GM18502 (cell line): ENCODE measurements at regions not wholly inside any gene's neighbourhood (a gene's known extent, or its start where the extent isn't known, plus 50 kb on each side); places are given as distances from the start of the nearest gene placed in this dataset.

Experiments used
- ATAC-seq: cut with Tn5 transposase; IDR thresholded peaks from one replicate; pipeline ENCODE4 v1.9.1; 2021; ENCODE audit warnings: mild to moderate bottlenecking; ENCODE audit not compliant: unreplicated experiment, poor library complexity

DNA sequence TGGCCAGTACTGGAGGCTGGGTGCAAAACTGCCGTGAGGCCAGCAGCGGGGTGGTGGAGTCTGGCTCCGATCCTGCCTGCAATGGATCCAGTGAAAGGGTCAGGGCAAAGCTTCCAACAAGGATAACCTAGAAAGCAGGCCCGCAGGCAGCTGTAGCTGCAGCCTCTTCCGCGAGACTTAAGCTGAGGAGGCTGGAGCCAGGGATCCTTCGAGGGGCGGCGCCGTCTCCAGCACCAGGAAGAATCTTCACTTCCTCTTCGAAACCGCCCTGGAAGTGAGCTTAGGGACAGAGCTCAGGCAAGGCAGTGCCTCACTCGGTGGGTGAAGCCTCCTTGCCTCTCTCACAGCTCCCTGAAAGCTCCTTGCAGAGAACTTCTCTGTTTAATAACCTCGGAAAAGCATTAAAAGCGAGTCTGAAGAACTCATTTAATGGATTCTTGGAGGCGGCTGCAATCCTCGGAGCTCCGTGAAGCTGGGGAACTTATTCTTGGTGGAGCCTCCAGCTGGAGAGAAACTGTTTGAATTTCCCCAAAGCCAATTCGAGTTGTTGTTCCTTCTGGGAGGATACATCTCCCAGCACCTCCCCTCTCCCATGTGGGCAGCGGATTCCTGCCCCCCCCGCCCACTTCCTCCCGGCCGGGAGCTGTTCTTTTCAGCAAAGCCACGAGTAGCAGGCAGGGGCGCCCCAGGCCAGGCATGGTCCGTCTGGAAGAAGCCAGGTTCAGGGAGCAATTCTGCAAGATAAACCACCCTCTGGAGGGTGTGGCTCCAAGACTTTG is 169.9 kb downstream of the CTTN start:
- ATAC-seq, result no peak

DNA sequence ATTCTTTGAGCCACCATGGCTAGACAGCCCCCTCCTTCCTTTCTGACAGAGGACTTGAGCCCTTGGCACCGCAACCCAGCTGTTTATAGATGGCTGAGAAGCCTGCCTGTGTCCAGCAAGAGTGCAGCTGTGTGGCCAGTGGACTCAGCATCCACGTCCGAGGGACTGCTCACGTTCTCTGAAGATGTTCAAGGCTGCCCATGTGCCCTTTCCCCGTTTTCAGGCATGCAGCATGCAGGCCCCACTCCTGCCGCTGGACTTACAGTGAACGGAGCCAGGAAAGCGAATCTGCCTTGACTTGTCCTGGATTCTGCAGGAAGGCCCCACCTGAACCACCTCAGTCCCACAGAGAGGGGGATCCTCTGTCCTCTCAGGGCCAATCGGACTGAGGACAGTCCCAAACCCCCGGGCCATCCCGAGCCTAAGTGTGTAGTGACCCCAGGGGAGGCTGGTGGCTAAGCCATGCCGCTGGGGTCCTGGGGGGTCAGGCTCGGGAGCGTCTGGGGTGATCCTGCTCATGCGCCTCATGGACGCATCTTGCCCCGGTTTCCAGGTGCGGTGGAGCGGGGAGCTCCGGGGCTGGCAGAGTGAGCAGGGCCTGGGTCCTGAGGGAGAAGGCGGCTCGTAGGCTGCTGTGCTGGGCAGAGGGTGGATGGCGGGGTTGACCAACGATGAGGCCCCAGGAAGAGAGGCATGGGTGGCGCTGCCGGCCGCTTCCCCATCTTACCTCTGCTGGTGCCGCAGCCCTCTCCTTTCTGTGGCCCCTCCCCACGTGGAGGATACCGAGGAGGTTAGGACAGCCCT is 170.7 kb downstream of the CTTN start:
- no peak for ATAC-seq

- ATAC-seq, result no peak
Observed at GRCh38 chr11:70569618-70569890, 171.2 kb downstream of the CTTN start.

DNA sequence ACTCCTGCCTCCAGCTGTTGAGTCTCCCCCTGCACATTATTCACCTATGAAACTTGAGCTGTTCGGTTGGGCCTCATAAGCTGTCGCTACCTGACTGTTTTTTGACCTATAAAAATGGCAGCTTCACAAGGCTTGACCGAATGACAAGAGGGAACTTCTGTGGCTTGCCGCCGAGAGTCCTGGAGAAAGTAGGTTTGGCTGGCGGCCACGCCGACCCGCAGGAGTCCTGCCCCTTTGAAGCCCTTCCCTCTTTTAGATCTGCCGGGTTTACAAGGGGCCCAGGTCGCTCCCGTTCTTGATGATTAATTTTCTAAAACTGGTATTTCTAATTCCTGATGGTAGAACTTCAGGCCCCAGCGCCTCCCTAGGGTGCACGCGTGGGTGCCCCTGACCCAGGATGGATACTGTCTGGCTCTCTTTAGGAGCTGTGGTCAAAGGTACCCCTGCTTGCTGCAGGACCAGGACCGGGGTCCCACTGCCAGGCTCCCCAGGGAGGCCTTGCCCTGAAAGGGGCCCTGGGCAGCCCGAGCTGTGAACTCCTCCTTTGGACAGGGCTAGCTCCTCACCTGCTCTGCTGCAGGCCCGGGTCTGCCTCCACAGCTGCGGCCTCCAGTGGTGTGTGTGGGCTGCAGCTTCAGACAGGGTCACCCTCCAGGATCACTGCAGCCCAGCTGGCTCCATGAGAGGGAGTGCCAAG is 171.8 kb downstream of the CTTN start:
- ATAC-seq, result no peak

DNA sequence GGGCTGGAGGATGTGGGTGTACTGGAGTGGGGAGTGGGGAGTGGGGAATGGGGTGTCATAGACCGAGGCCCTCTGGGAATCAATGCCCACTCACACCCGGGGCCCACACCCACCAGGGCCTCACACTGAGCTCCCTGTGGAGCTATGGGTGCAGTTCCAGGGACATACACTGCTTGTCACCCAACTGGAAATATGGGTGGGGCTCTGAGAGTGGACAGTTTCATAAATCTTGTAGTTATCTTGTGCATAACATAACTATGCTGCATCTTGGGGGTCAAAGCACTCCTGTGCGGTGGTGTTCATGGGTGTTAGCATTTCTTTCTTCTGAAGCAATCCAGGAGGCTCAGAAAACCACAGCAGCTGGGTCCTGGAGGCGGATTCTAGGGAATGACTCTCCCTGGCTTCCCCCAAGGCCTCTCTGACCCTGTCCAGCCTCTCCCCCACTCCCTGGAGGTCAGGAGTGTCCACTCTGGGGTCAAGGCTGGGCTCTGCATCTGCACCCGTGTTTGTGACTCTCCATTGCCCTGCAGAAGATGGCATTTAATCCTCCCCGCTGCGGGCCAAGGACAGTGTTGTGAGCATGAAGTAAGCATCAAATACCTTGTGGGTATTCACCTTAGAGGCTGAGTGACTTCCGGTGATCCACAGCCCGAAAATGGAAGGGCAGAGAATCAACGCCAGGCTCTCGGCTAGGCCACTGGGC is 172.5 kb downstream of the CTTN start:
- ATAC-seq, result no peak

GRCh38 chr11:70572974-70573260 is 174.6 kb downstream of the CTTN start:
- no peak for ATAC-seq

GRCh38 chr11:70573701-70574151 is 175.4 kb downstream of the CTTN start:
- ATAC-seq, result no peak

DNA sequence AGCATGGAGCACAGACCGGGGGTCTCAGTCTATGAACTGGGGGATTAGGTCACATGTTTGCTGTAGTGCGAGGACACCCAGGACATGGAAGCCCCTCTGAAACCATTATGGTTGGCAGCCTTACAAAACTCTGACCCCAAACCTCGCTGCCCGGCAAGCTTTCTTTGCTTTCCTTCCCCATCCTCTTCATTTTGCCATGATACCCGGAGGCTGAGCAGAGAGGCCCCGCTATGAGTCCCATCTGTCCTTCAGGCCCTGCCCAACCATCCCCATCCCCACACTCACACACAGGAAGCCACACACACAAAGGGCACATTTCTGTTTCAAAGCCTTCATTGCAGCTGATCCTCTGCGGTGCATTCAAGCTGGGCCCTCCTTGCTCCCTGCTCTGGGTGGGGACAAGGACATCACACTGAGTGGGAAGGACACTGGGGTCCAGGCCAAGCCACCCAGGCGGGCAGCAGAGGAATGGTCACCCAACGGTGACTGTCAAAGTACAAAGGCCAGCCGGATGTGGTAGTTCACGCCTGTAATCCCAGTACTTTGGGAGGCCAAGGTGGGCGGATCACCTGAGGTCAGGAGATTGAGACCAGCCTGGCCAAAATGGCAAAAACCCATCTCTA is 176.5 kb downstream of the CTTN start:
- ATAC-seq, result no peak

GRCh38 chr11:70575396-70576060 is 177.2 kb downstream of the CTTN start:
- ATAC-seq, result no peak

GRCh38 chr11:70577258-70577603 is 178.9 kb downstream of the CTTN start:
- no peak for ATAC-seq

DNA sequence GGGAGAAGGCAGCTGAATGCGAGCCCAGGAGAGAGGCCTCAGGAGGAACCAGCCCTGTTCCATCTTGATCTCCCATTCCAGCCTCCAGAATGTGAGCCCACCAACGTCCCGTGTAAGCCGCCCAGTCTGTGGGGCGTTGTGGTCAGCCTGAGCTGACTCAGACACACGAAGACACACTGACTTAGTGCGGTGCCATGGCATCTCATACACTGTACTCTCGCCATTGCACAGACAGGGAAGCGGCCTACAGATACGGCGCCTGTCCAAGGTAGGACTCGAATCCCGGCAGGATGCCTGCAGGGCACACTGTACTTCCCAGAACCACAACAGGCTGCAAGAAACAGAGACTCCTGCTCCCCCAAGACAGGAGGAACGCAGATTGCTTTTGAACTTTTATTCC is 179.6 kb downstream of the CTTN start:
- ATAC-seq, result no peak

DNA sequence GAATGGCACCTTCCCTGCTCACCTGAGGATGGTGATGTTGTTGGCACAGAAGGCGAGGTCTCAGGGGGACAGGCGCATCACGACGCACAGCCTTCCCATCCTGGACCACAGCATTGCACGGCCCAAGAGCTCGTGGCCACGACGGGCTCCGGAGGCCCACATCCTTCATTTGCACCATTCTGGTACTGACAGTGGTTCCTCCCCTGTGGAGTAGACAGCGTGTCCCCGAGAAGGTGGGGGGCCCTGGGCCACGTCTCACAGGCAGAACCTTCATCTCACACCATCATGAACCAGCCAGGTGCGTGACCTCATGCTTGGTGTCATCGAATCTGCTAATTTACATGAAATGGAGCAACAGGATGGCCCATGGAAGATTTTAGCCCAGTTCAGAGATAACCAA is 180.0 kb downstream of the CTTN start:
- ATAC-seq, result no peak

DNA sequence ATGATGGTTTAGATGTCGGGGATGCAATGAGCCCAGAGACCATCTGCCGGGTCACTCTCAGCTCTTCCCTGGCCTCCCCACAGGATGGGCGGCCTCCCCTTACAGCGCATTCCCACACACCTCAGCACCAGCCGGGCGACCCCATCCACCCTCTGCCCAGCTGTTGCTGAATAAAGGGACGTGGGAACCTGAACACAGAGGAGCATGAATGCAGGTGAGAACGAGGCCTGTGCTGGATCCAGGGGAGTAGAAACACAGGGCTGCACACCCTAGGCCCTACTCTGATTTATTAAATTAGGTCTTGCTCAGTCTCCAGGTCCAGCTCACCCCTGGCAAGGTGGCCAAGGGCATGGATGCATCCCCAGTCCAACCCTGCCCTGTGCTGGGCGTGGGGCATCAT is 180.5 kb downstream of the CTTN start:
- ATAC-seq, result no peak

GRCh38 chr11:70579316-70579955 is 181.1 kb downstream of the CTTN start:
- no peak for ATAC-seq

GRCh38 chr11:70580036-70580805 is 181.9 kb downstream of the CTTN start:
- no peak for ATAC-seq

DNA sequence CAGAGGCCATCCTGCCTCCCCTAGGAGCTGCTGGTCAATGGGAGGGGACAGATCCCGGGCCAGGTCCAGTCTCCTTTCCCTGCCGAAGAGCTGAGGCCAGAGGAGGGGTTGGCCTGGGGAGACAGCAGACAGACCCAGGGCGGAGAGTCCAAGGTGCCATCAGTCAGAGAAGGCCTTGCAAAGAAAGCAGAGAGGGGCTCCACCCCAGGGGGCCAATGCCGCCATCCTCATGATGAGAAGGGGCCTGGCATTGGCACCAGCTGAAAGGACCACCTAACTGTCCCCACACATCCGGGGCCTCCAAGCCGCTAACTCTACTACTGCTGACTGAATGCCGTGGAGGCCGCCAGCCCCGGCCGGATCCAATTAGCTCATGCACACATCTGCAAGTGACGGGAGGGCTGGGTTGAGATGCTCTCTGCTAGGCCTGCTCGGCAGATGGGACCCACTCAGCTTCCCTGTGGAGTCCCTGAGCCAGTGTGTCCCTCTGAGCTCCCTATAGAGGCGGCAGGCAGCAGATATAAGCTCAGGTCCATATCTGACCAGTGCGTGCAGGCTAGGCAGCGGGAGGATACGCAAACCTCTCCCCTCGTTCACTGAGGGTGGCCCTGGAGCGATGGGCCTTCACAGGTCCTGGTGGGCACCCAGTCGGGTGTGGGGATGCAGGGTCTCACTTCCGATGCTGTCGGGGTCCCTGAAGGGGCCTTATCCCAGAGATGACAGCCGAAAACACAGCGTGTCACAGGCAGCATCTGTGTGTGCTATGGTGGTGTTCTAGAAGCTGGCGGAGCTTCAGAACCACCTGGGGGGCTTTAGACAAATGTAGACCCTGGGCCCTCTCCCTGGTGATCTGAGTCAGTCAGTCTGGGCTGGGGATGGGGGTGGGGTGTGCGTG is 183.9 kb downstream of the CTTN start:
- ATAC-seq, result no peak

- no peak for ATAC-seq
Observed at GRCh38 chr11:70582886-70583641, 184.7 kb downstream of the CTTN start.
